ENCODE measurements at regions not wholly inside any gene's neighbourhood (a gene's known extent, or its start where the extent isn't known, plus 50 kb on each side); places are given as distances from the start of the nearest gene placed in this dataset.
"Not testable (repeated sequence)": the region's sequence is repeated elsewhere in the genome, so short reads cannot be mapped to it uniquely, and the experiment has no call there.

DNA sequence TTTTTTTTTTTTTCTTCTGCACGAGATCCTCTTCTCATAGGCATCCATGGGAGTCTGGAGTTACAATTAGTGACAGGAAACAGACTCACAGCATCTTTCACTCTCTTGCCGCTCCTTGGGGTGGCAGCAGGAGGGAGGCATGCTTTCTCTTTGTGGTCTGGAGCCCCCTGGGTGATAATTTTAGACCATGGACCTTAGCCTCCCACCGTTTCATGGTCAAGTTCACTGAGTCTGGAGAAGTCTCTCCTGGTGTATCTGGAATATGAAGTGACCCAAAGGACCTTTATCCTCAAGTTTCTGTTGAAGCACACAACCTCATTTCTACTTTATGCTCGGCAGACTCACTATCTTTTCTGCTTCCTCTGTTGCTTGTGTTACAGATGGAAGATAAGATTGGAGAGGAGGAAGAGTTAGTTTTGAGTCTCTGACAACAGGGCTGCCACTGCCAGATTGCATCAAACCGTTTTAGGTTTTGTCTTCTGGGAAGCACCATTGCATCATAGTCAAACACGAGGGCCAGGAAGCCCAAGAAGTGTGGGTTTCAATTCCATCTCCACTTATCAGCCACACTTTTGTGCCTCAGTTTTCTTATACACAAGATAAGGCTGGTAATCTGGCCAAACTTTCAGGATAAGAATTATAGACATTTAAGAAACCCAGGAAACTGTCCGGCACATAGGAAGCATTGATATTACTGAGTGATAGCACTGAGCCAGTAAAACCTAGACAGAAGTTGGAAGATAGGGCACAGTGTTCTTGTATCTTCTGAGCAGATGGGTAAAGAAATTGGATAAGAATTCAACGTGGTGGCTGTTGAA, 62.3 kb downstream of the ADCYAP1 start:
- Histone ChIP-seq H3K4me1 (ENCODE audit: insufficient read depth, low read length) (peaks cover 24% of the 10 kb centered on the region), H3K4me3 (ENCODE audit: low read depth in 1 of 2, low read length in 2 of 2) (0 out of 4 replicates have a peak overlapping the region, but pooled peaks of 1 of the 2 experiments have one; percentile 1), H4K20me1 (ENCODE audit: insufficient read depth, low read length) (no peaks in the 10 kb centered on the region), H3K27me3 (ENCODE audit: insufficient read depth, low read length, poor library complexity) (no peaks in the 10 kb centered on the region), H3K27ac (ENCODE audit: low read length) (peak overlapping the region; percentile 11), H3K79me2 (ENCODE audit: insufficient read depth, low read length) (no peaks in the 10 kb centered on the region), H3K9me3 (ENCODE audit: insufficient read depth, low read length, severe bottlenecking) (no peaks in the 10 kb centered on the region), H2AFZ (ENCODE audit: low read depth, low read length) (peak overlapping the region; percentile 23), H3K9ac (ENCODE audit: low read depth, low read length) (peak overlapping the region; percentile 28; the same call in 1 of the 2 replicates), H3K36me3 (ENCODE audit: insufficient read depth, low read length) (no peaks in the 10 kb centered on the region), H3K4me2 (ENCODE audit: insufficient read depth, low read length) (peak overlapping the region; percentile 38; the same call in 1 of the 2 replicates)
- ATAC-seq (ENCODE audit: insufficient read depth, low read depth) (peak; percentile 69), DNase-seq (peak; percentile 36)
- TF ChIP-seq, protein P1, sequence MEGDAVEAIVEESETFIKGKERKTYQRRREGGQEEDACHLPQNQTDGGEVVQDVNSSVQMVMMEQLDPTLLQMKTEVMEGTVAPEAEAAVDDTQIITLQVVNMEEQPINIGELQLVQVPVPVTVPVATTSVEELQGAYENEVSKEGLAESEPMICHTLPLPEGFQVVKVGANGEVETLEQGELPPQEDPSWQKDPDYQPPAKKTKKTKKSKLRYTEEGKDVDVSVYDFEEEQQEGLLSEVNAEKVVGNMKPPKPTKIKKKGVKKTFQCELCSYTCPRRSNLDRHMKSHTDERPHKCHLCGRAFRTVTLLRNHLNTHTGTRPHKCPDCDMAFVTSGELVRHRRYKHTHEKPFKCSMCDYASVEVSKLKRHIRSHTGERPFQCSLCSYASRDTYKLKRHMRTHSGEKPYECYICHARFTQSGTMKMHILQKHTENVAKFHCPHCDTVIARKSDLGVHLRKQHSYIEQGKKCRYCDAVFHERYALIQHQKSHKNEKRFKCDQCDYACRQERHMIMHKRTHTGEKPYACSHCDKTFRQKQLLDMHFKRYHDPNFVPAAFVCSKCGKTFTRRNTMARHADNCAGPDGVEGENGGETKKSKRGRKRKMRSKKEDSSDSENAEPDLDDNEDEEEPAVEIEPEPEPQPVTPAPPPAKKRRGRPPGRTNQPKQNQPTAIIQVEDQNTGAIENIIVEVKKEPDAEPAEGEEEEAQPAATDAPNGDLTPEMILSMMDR (IDR thresholded peaks at IDR 0.05; ENCODE audit: borderline replicate concordance, extremely low read depth, low read length, poor library complexity, severe bottlenecking): no peak
- no peak for TF ChIP-seq EZH2 (IDR thresholded peaks at IDR 0.05; ENCODE audit: borderline replicate concordance, low read depth, low read length, severe bottlenecking)

DNA sequence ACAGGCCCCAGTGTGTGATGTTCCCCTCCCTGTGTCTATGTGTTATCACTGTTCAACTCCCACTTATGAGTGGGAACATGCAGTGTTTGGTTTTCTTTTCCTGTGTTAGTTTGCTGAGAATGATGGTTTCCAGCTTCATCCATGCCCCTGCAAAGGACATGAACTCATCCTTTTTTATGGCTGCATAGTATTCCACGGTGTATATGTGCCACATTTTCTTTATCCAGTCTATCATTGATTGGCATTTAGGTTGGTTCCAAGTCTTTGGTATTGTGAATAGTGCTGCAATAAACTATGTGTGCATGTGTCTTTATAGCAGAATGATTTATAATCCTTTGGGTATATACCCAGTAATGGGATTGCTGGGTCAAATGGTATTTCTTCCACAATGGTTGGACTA, 64.2 kb downstream of the ADCYAP1 start:
- ATAC-seq (ENCODE audit: insufficient read depth, low read depth); H2AFZ ChIP-seq (ENCODE audit: low read depth, low read length); H3K4me2 ChIP-seq (ENCODE audit: insufficient read depth, low read length); H3K4me3 ChIP-seq (ENCODE audit: low read depth in 1 of 2, low read length in 2 of 2); H3K36me3 ChIP-seq (ENCODE audit: insufficient read depth, low read length); H3K9ac ChIP-seq (ENCODE audit: low read depth, low read length); DNase-seq; H3K27ac ChIP-seq (ENCODE audit: low read length); H3K79me2 ChIP-seq (ENCODE audit: insufficient read depth, low read length); H4K20me1 ChIP-seq (ENCODE audit: insufficient read depth, low read length); H3K27me3 ChIP-seq (ENCODE audit: insufficient read depth, low read length, poor library complexity); H3K9me3 ChIP-seq (ENCODE audit: insufficient read depth, low read length, severe bottlenecking): not testable (repeated sequence)
- H3K4me1 ChIP-seq (ENCODE audit: insufficient read depth, low read length): peaks cover 22% of the 10 kb centered on the region

DNA sequence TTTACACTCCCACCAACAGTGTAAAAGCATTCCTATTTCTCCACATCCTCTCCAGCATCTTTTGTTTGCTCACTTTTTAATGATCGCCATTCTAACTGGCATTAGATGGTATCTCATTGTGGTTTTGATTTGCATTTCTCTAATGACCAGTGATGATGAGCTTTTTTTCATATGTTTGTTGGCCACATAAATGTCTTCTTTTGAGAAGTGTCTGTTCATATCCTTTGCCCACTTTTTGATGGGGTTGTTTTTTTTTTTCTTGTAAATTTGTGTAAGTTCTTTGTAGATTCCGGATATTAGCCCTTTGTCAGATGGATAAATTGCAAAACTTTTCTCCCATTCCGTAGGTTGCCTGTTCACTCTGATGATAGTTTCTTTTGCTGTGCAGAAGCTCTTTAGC, 64.6 kb downstream of the ADCYAP1 start:
- H3K36me3 ChIP-seq (ENCODE audit: insufficient read depth, low read length); H3K9me3 ChIP-seq (ENCODE audit: insufficient read depth, low read length, severe bottlenecking); DNase-seq; H3K9ac ChIP-seq (ENCODE audit: low read depth, low read length); H3K27ac ChIP-seq (ENCODE audit: low read length); H3K4me2 ChIP-seq (ENCODE audit: insufficient read depth, low read length); H2AFZ ChIP-seq (ENCODE audit: low read depth, low read length); H3K27me3 ChIP-seq (ENCODE audit: insufficient read depth, low read length, poor library complexity); H3K79me2 ChIP-seq (ENCODE audit: insufficient read depth, low read length); H4K20me1 ChIP-seq (ENCODE audit: insufficient read depth, low read length); ATAC-seq (ENCODE audit: insufficient read depth, low read depth); H3K4me3 ChIP-seq (ENCODE audit: low read depth in 1 of 2, low read length in 2 of 2): not testable (repeated sequence)
- peaks cover 22% of the 10 kb centered on the region for H3K4me1 ChIP-seq (ENCODE audit: insufficient read depth, low read length)

DNA sequence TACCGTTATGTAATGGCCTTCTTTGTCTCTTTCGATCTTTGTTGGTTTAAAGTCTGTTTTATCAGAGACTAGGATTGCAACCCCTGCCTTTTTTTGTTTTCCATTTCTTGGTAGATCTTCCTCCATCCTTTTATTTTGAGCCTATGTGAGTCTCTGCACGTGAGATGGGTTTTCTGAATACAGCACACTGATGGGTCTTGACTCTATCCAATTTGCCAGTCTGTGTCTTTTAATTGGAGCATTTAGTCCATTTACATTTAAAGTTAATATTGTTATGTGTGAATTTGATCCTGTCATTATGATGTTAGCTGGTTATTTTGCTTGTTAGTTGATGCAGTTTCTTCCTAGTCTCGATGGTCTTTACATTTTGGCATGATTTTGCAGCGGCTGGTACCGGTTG, 69.9 kb downstream of the ADCYAP1 start:
- not testable (repeated sequence) for H3K27ac ChIP-seq (ENCODE audit: low read length); DNase-seq; H3K79me2 ChIP-seq (ENCODE audit: insufficient read depth, low read length); H2AFZ ChIP-seq (ENCODE audit: low read depth, low read length); H3K9ac ChIP-seq (ENCODE audit: low read depth, low read length); H3K27me3 ChIP-seq (ENCODE audit: insufficient read depth, low read length, poor library complexity); H3K36me3 ChIP-seq (ENCODE audit: insufficient read depth, low read length); H3K4me2 ChIP-seq (ENCODE audit: insufficient read depth, low read length); H3K9me3 ChIP-seq (ENCODE audit: insufficient read depth, low read length, severe bottlenecking); H4K20me1 ChIP-seq (ENCODE audit: insufficient read depth, low read length); ATAC-seq (ENCODE audit: insufficient read depth, low read depth); H3K4me1 ChIP-seq (ENCODE audit: insufficient read depth, low read length); H3K4me3 ChIP-seq (ENCODE audit: low read depth in 1 of 2, low read length in 2 of 2)

DNA sequence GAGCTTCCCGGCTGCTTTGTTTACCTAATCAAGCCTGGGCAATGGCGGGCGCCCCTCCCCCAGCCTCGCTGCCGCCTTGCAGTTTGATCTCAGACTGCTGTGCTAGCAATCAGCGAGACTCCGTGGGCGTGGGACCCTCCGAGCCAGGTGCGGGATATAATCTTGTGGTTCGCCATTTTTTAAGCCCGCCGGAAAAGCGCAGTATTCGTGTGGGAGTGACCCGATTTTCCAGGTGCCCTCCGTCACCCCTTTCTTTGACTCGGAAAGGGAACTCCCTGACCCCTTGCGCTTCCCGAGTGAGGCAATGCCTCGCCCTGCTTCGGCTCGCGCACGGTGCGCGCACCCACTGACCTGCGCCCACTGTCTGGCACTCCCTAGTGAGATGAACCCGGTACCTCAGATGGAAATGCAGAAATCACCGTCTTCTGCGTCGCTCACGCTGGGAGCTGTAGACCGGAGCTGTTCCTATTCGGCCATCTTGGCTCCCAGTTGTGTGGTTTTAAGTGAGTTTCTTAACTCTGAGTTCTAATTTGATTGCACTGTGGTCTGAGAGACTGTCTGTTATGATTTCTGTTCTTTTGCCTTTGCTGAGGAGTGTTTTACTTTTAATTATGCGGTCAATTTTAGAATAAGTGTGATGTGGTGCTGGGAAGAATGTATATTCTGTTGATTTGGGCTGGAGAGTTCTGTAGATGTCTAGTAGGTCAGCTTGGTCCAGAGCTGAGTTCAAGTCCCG, 71.9 kb downstream of the ADCYAP1 start:
- not testable (repeated sequence) for H3K27ac ChIP-seq (ENCODE audit: low read length); ATAC-seq (ENCODE audit: insufficient read depth, low read depth)

DNA sequence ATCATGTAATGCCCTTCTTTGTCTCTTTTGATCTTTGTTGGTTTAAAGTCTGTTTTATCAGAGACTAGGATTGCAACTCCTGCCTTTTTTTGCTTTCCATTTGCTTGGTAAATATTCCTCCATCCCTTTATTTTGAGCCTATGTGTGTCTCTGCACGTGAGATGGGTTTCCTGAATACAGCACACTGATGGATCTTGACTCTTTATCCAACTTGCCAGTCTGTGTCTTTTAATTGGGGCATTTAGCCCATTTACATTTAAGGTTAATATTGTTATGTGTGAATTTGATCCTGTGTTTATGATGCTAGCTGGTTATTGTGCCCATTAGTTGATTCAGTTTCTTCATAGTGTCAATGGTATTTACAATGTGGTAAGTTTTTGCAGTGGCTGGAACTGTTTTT, 72.7 kb downstream of the ADCYAP1 start:
- not testable (repeated sequence) for H3K4me1 ChIP-seq (ENCODE audit: insufficient read depth, low read length); H3K36me3 ChIP-seq (ENCODE audit: insufficient read depth, low read length); H3K4me3 ChIP-seq (ENCODE audit: low read depth in 1 of 2, low read length in 2 of 2); H3K9me3 ChIP-seq (ENCODE audit: insufficient read depth, low read length, severe bottlenecking); H3K79me2 ChIP-seq (ENCODE audit: insufficient read depth, low read length); H2AFZ ChIP-seq (ENCODE audit: low read depth, low read length); H3K4me2 ChIP-seq (ENCODE audit: insufficient read depth, low read length); DNase-seq; ATAC-seq (ENCODE audit: insufficient read depth, low read depth); H4K20me1 ChIP-seq (ENCODE audit: insufficient read depth, low read length); H3K27ac ChIP-seq (ENCODE audit: low read length); H3K27me3 ChIP-seq (ENCODE audit: insufficient read depth, low read length, poor library complexity); H3K9ac ChIP-seq (ENCODE audit: low read depth, low read length)

More for the DNA sequence above, 71.9 kb downstream of the ADCYAP1 start:
- not testable (repeated sequence) for H3K79me2 ChIP-seq (ENCODE audit: insufficient read depth, low read length); H3K36me3 ChIP-seq (ENCODE audit: insufficient read depth, low read length); H3K4me1 ChIP-seq (ENCODE audit: insufficient read depth, low read length); H3K9ac ChIP-seq (ENCODE audit: low read depth, low read length); H3K4me2 ChIP-seq (ENCODE audit: insufficient read depth, low read length); H2AFZ ChIP-seq (ENCODE audit: low read depth, low read length); H3K4me3 ChIP-seq (ENCODE audit: low read depth in 1 of 2, low read length in 2 of 2); H3K27me3 ChIP-seq (ENCODE audit: insufficient read depth, low read length, poor library complexity); H4K20me1 ChIP-seq (ENCODE audit: insufficient read depth, low read length); DNase-seq; H3K9me3 ChIP-seq (ENCODE audit: insufficient read depth, low read length, severe bottlenecking)

DNA sequence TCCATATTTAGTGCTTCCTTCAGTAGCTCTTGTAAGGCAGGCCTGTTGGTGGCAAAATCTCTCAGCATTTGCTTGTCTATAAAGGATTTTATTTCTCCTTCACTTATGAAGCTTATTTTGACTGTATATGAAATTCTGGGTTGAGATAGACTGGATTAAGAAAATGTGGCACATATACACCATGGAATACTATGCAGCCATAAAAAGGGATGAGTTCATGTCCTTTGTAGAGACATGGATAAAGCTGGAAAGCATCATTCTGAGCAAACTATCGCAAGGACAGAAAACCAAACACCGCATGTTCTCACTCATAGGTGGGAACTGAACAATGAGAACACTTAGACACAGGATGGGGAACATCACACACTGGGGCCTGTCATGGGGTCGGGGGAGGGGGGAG, 73.1 kb downstream of the ADCYAP1 start:
- not testable (repeated sequence) for H3K9ac ChIP-seq (ENCODE audit: low read depth, low read length)

More for the DNA sequence above, 73.1 kb downstream of the ADCYAP1 start:
- not testable (repeated sequence) for H3K4me3 ChIP-seq (ENCODE audit: low read depth in 1 of 2, low read length in 2 of 2); H3K9me3 ChIP-seq (ENCODE audit: insufficient read depth, low read length, severe bottlenecking); ATAC-seq (ENCODE audit: insufficient read depth, low read depth); H3K36me3 ChIP-seq (ENCODE audit: insufficient read depth, low read length); H3K27me3 ChIP-seq (ENCODE audit: insufficient read depth, low read length, poor library complexity); H2AFZ ChIP-seq (ENCODE audit: low read depth, low read length); H3K4me1 ChIP-seq (ENCODE audit: insufficient read depth, low read length); H4K20me1 ChIP-seq (ENCODE audit: insufficient read depth, low read length); H3K4me2 ChIP-seq (ENCODE audit: insufficient read depth, low read length); H3K79me2 ChIP-seq (ENCODE audit: insufficient read depth, low read length); DNase-seq; H3K27ac ChIP-seq (ENCODE audit: low read length)

Measured in DND-41 (cell line).